ENCODE measurements at regions not wholly inside any gene's neighbourhood (a gene's known extent, or its start where the extent isn't known, plus 50 kb on each side); places are given as distances from the start of the nearest gene placed in this dataset.

DNA sequence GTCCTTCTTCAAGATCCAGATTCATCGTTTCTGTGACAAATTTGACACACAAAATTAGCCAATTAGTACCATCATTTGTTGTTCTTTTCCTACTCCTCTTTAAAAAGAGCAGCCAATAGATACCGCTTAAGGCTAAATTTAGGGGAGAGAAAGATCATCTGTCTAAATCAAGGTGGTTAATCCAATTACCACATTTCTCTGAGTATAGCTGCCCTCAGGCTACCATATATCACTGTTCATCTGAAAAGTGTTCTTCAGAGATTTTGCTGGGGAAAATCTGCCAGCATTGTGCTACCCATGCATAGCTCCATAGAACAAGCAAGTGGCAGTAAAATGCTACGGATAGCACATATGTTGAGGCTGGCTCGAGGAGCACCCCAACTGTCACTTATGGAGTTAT is 110.3 kb upstream of the ESRRG start:
- no peaks in the 10 kb centered on the region for H3K27me3 ChIP-seq (ENCODE audit: control insufficient read depth in 4 of 4, insufficient read depth in 4 of 4, low read length in 3 of 4)
- WGBS, result 87% methylated on average over 4 of the region's 4 CpGs
- TF ChIP-seq, protein P1, sequence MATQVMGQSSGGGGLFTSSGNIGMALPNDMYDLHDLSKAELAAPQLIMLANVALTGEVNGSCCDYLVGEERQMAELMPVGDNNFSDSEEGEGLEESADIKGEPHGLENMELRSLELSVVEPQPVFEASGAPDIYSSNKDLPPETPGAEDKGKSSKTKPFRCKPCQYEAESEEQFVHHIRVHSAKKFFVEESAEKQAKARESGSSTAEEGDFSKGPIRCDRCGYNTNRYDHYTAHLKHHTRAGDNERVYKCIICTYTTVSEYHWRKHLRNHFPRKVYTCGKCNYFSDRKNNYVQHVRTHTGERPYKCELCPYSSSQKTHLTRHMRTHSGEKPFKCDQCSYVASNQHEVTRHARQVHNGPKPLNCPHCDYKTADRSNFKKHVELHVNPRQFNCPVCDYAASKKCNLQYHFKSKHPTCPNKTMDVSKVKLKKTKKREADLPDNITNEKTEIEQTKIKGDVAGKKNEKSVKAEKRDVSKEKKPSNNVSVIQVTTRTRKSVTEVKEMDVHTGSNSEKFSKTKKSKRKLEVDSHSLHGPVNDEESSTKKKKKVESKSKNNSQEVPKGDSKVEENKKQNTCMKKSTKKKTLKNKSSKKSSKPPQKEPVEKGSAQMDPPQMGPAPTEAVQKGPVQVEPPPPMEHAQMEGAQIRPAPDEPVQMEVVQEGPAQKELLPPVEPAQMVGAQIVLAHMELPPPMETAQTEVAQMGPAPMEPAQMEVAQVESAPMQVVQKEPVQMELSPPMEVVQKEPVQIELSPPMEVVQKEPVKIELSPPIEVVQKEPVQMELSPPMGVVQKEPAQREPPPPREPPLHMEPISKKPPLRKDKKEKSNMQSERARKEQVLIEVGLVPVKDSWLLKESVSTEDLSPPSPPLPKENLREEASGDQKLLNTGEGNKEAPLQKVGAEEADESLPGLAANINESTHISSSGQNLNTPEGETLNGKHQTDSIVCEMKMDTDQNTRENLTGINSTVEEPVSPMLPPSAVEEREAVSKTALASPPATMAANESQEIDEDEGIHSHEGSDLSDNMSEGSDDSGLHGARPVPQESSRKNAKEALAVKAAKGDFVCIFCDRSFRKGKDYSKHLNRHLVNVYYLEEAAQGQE (IDR thresholded peaks at IDR 0.05), result no peak
- TF ChIP-seq TAF1 (conservative IDR thresholded peaks at IDR 0.05) (no peak), HNF4A (conservative IDR thresholded peaks at IDR 0.05) (no peak), FOXA1 (IDR thresholded peaks at IDR 0.05) (no peak), GABPA (IDR thresholded peaks at IDR 0.05 in 1 of 2, conservative IDR thresholded peaks at IDR 0.05 in 1 of 2) (no peak), JUND (IDR thresholded peaks at IDR 0.05) (no peak), EGR1 (IDR thresholded peaks at IDR 0.05; ENCODE audit: low read depth in 2 of 2) (no peak), NR2F2 (IDR thresholded peaks at IDR 0.05) (no peak), HNF4G (IDR thresholded peaks at IDR 0.05) (no peak)
- TF ChIP-seq, protein P2, sequence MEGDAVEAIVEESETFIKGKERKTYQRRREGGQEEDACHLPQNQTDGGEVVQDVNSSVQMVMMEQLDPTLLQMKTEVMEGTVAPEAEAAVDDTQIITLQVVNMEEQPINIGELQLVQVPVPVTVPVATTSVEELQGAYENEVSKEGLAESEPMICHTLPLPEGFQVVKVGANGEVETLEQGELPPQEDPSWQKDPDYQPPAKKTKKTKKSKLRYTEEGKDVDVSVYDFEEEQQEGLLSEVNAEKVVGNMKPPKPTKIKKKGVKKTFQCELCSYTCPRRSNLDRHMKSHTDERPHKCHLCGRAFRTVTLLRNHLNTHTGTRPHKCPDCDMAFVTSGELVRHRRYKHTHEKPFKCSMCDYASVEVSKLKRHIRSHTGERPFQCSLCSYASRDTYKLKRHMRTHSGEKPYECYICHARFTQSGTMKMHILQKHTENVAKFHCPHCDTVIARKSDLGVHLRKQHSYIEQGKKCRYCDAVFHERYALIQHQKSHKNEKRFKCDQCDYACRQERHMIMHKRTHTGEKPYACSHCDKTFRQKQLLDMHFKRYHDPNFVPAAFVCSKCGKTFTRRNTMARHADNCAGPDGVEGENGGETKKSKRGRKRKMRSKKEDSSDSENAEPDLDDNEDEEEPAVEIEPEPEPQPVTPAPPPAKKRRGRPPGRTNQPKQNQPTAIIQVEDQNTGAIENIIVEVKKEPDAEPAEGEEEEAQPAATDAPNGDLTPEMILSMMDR (IDR thresholded peaks at IDR 0.05; ENCODE audit: low read depth, low read length, missing input control), result no peak

DNA sequence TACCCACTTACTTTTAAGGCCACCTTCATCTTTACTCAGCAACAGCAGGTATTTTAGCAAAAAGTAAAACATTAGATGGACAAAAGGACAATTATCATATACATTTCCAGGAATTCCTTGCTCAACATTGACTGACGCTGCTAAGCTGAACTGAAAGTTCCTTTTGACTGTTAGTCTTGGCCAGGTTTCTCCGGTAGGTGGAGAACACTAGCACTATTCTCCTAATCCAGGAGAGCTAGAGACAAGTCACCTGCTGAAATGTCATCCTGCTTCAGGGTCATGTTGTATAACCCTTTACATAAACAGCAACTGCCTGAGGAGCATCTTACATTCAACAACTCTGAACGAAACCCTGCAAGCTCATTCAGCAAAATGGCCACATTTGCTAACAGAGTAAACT is 109.0 kb upstream of the ESRRG start:
- Histone ChIP-seq H3K4me1 (ENCODE audit: control insufficient read depth in 4 of 4, insufficient read depth in 4 of 4, low read length in 3 of 4) (no peaks in the 10 kb centered on the region), H3K4me3 (ENCODE audit: low read depth in 1 of 3, low read length in 3 of 3) (no peak overlapping the region), H3K9me3 (ENCODE audit: control insufficient read depth in 4 of 4, low read length in 3 of 4) (no peaks in the 10 kb centered on the region), H3K36me3 (ENCODE audit: control insufficient read depth in 4 of 4, insufficient read depth in 3 of 4, low read depth in 1 of 4, low read length in 3 of 4) (no peaks in the 10 kb centered on the region), H3K27ac (ENCODE audit: low read depth in 1 of 2, low read length in 2 of 2) (no peak overlapping the region), H3K27me3 (ENCODE audit: control insufficient read depth in 4 of 4, insufficient read depth in 4 of 4, low read length in 3 of 4) (no peaks in the 10 kb centered on the region), H3K9ac (ENCODE audit: low read depth in 1 of 2, low read length in 2 of 2) (no peak overlapping the region)
- 56% methylated on average over 3 of the region's 3 CpGs for WGBS
- TF ChIP-seq, protein P3, sequence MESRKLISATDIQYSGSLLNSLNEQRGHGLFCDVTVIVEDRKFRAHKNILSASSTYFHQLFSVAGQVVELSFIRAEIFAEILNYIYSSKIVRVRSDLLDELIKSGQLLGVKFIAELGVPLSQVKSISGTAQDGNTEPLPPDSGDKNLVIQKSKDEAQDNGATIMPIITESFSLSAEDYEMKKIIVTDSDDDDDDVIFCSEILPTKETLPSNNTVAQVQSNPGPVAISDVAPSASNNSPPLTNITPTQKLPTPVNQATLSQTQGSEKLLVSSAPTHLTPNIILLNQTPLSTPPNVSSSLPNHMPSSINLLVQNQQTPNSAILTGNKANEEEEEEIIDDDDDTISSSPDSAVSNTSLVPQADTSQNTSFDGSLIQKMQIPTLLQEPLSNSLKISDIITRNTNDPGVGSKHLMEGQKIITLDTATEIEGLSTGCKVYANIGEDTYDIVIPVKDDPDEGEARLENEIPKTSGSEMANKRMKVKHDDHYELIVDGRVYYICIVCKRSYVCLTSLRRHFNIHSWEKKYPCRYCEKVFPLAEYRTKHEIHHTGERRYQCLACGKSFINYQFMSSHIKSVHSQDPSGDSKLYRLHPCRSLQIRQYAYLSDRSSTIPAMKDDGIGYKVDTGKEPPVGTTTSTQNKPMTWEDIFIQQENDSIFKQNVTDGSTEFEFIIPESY (IDR thresholded peaks at IDR 0.05), result no peak
- no peak for TF ChIP-seq FOXA2 (IDR thresholded peaks at IDR 0.05)
- TF ChIP-seq, protein P1 (IDR thresholded peaks at IDR 0.05), result no peak
- DNase-seq (ENCODE audit: low spot score), result no peak

More for the DNA sequence above, 110.3 kb upstream of the ESRRG start:
- no peak overlapping the region for H3K9ac ChIP-seq (ENCODE audit: low read depth in 1 of 2, low read length in 2 of 2)
- H3K4me3 ChIP-seq (ENCODE audit: low read depth in 1 of 3, low read length in 3 of 3), result no peak overlapping the region
- no peak for DNase-seq (ENCODE audit: low spot score)
- no peaks in the 10 kb centered on the region for H3K9me3 ChIP-seq (ENCODE audit: control insufficient read depth in 4 of 4, low read length in 3 of 4)
- H3K36me3 ChIP-seq (ENCODE audit: control insufficient read depth in 4 of 4, insufficient read depth in 3 of 4, low read depth in 1 of 4, low read length in 3 of 4), result no peaks in the 10 kb centered on the region
- no peaks in the 10 kb centered on the region for H3K4me1 ChIP-seq (ENCODE audit: control insufficient read depth in 4 of 4, insufficient read depth in 4 of 4, low read length in 3 of 4)
- H3K27ac ChIP-seq (ENCODE audit: low read depth in 1 of 2, low read length in 2 of 2), result no peak overlapping the region
